Endothelial cell of umbilical vein (primary cell): ENCODE measurements at regions not wholly inside any gene's neighbourhood (a gene's known extent, or its start where the extent isn't known, plus 50 kb on each side); places are given as distances from the start of the nearest gene placed in this dataset.

ENCODE experiments used
- BruUV-seq: library from RNA; stranded (reverse); fragments of 400-500 nt; replicated peaks from 2 replicates; lab custom pipeline; 2021; lab: Mats Ljungman, UMichigan
- CTCF ChIA-PET: fragments of 300-600, 350-600 bp; sonication (Branson Sonifier 250); formaldehyde crosslinking; loops from one replicate; lab custom pipeline; 2021; ENCODE audit warnings: antibody characterized with exemption, inconsistent platforms; lab: Charles Lee
- POLR2A ChIA-PET: fragments of 300-600, 350-600 bp; sonication (Branson Sonifier 250); formaldehyde crosslinking; loops from one replicate; lab custom pipeline; 2021; ENCODE audit warnings: antibody characterized with exemption, inconsistent platforms; lab: Charles Lee
- DNase-seq: peaks from one replicate; pipeline ENCODE4 v3.0.0-alpha.2; 2011; ENCODE audit warnings: low read depth, low spot score
- FAIRE-seq: peaks from 2 replicates; lab custom pipeline; 2011; peaks lifted over from hg19 to GRCh38; lab: Jason Lieb, UNC
- H2AFZ ChIP-seq: 2 replicates; pipeline ENCODE4 v1.6.0; 2012; ENCODE audit warnings: low read depth, low read length, control low read depth, inconsistent platforms
- H3K27ac ChIP-seq: 2 replicates; pipeline ENCODE4 v1.5.1; 2011; ENCODE audit warnings: low read depth, mild to moderate bottlenecking, control low read depth, low read length, moderate library complexity; ENCODE audit not compliant: insufficient read depth
- H3K27me3 ChIP-seq, 2 experiments: 2 replicates each; pipeline versions ENCODE4 v1.6.0 to v1.6.1; 2011; ENCODE audit warnings: low read length in 2 of 2, mixed read lengths in 1 of 2; ENCODE audit not compliant: control insufficient read depth in 2 of 2, insufficient read depth in 2 of 2
- H3K36me3 ChIP-seq, 2 experiments: 2 replicates in 1 of 2; 3 replicates in 1 of 2; pipeline ENCODE4 v1.5.1; 2011; ENCODE audit warnings: low read length in 2 of 2, mild to moderate bottlenecking in 1 of 2, moderate library complexity in 1 of 2; ENCODE audit not compliant: control insufficient read depth in 2 of 2, insufficient read depth in 2 of 2; ENCODE audit errors: extremely low read depth in 1 of 2
- H3K4me1 ChIP-seq: 3 replicates; pipeline ENCODE4 v1.5.1; 2011; ENCODE audit warnings: mild to moderate bottlenecking, low read length; ENCODE audit not compliant: control insufficient read depth, insufficient read depth; ENCODE audit errors: extremely low read depth
- H3K4me2 ChIP-seq: 2 replicates; pipeline ENCODE4 v1.6.1; 2011; ENCODE audit warnings: low read length, control low read depth, mixed read lengths; ENCODE audit not compliant: insufficient read depth
- H3K4me3 ChIP-seq, 3 experiments: fragments of 200-600 bp in 1 of 3; sonication (generic), shearing (Covaris generic) in 1 of 3; replicated peaks in 1 of 3; 2 replicates each; pipeline ENCODE4 v1.5.1; 2011 to 2016; ENCODE audit warnings: control low read depth in 3 of 3, low read length in 3 of 3, mild to moderate bottlenecking in 2 of 3, inconsistent platforms in 1 of 3, low read depth in 1 of 3, moderate library complexity in 1 of 3; ENCODE audit not compliant: insufficient read depth in 1 of 3
- H3K79me2 ChIP-seq: 2 replicates; pipeline ENCODE4 v1.6.0; 2012; ENCODE audit warnings: low read length, inconsistent platforms; ENCODE audit not compliant: control insufficient read depth, insufficient read depth
- H3K9ac ChIP-seq: replicated peaks from 2 replicates; pipeline ENCODE3; 2011; ENCODE audit warnings: low read length, control low read depth; ENCODE audit not compliant: insufficient read depth; ENCODE audit errors: extremely low read depth
- H3K9me1 ChIP-seq: replicated peaks from 3 replicates; pipeline ENCODE4 v1.6.0; 2011; ENCODE audit warnings: mild to moderate bottlenecking, low read length; ENCODE audit not compliant: control insufficient read depth, insufficient read depth; ENCODE audit errors: extremely low read depth
- H3K9me3 ChIP-seq: replicated peaks from 2 replicates; pipeline ENCODE4 v1.5.1; 2012; ENCODE audit warnings: low read length, inconsistent platforms; ENCODE audit not compliant: control insufficient read depth, insufficient read depth
- H4K20me1 ChIP-seq: replicated peaks from 2 replicates; pipeline ENCODE3; 2011; ENCODE audit warnings: mild to moderate bottlenecking, low read length; ENCODE audit not compliant: control insufficient read depth, insufficient read depth; ENCODE audit errors: extremely low read depth
- EZH2 ChIP-seq: IDR thresholded peaks from 2 replicates; pipeline ENCODE4 v1.6.1; 2012; ENCODE audit warnings: borderline replicate concordance, low read depth, mild to moderate bottlenecking, moderate library complexity, low read length, inconsistent platforms; ENCODE audit not compliant: severe bottlenecking
- FOS ChIP-seq: IDR thresholded peaks from 2 replicates; pipeline ENCODE4 v1.6.1; 2011; ENCODE audit warnings: mild to moderate bottlenecking, low read length, moderate library complexity, borderline replicate concordance; ENCODE audit not compliant: insufficient read depth
- GATA2 ChIP-seq: IDR thresholded peaks from 2 replicates; pipeline ENCODE4 v1.7.0; 2011; ENCODE audit warnings: low read depth, mild to moderate bottlenecking, moderate library complexity, mixed read lengths, low read length; ENCODE audit not compliant: insufficient read length, insufficient read depth
- JUN ChIP-seq: IDR thresholded peaks from 2 replicates; pipeline ENCODE4 v1.6.1; 2011; ENCODE audit warnings: borderline replicate concordance, low read depth; ENCODE audit not compliant: insufficient read length, insufficient read depth
- MYC ChIP-seq: IDR thresholded peaks from one replicate; pipeline ENCODE4 v1.6.1; 2011; ENCODE audit warnings: mild to moderate bottlenecking, low read depth, low read length
- POLR2A ChIP-seq: IDR thresholded peaks from 2 replicates; pipeline ENCODE4 v1.6.1; 2012; ENCODE audit warnings: low read depth, mild to moderate bottlenecking, control low read depth, low read length
- POLR2AphosphoS5 ChIP-seq: IDR thresholded peaks from 2 replicates; pipeline ENCODE4 v1.6.1; 2012; ENCODE audit warnings: low read depth, mild to moderate bottlenecking, control low read depth, low read length, moderate library complexity; ENCODE audit not compliant: insufficient read depth
- dilution Hi-C: fragments of 300-500 bp; cut with MboI; formaldehyde crosslinking; loops from one replicate; pipeline ENCODE4 v1.15.0; 2019; ENCODE audit warnings: low sequenced_read_pairs; ENCODE audit not compliant: extremely low pct_ligation_motif_present
- intact Hi-C: fragments of 100-400 bp; cut with micrococcal nuclease; formaldehyde crosslinking; loops from one replicate; pipeline ENCODE4 v1.10.0; 2022
- TF ChIP-seq, protein P1 (sequence below): IDR thresholded peaks from 2 replicates; pipeline ENCODE4 v1.6.1; 2011; ENCODE audit not compliant: insufficient read depth, insufficient read length
- TF ChIP-seq, protein P2 (sequence below), 2 donors: IDR thresholded peaks; 1 replicate in 1 of 2; 2 replicates in 1 of 2; pipeline ENCODE4 v1.5.1; 2011; ENCODE audit warnings: low read length in 2 of 2, mild to moderate bottlenecking in 2 of 2, moderate library complexity in 2 of 2, control low read depth in 1 of 2, inconsistent platforms in 1 of 2, low read depth in 1 of 2; ENCODE audit not compliant: insufficient read depth in 1 of 2; ENCODE audit errors: extremely low read depth in 1 of 2

GRCh38 chr2:14923820-14924580, 291.5 kb downstream of the LRATD1 start:
- FAIRE-seq (no peak), DNase-seq (no peak)
- CTCF ChIA-PET, result no interaction called here
- Histone ChIP-seq H3K9me3 (no peaks in the 10 kb centered on the region), H3K4me2 (no peak overlapping the region), H3K9ac (no peak overlapping the region), H3K36me3 (no peaks in the 10 kb centered on the region), H3K4me3 (no peak overlapping the region), H3K9me1 (no peaks in the 10 kb centered on the region), H3K27me3 (no peaks in the 10 kb centered on the region), H2AFZ (no peak overlapping the region), H3K4me1 (no peaks in the 10 kb centered on the region), H3K27ac (no peak overlapping the region), H4K20me1 (no peaks in the 10 kb centered on the region), H3K79me2 (no peaks in the 10 kb centered on the region)
- intact Hi-C loops (no loop called here), dilution Hi-C loops (no loop called here)
- BruUV-seq, result no TSS peak
- TF ChIP-seq, protein P1, sequence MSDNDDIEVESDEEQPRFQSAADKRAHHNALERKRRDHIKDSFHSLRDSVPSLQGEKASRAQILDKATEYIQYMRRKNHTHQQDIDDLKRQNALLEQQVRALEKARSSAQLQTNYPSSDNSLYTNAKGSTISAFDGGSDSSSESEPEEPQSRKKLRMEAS, result no peak
- TF ChIP-seq MYC (no peak), POLR2A (no peak), POLR2AphosphoS5 (no peak), GATA2 (no peak), FOS (no peak), JUN (no peak), EZH2 (no peak)
- TF ChIP-seq, protein P2, sequence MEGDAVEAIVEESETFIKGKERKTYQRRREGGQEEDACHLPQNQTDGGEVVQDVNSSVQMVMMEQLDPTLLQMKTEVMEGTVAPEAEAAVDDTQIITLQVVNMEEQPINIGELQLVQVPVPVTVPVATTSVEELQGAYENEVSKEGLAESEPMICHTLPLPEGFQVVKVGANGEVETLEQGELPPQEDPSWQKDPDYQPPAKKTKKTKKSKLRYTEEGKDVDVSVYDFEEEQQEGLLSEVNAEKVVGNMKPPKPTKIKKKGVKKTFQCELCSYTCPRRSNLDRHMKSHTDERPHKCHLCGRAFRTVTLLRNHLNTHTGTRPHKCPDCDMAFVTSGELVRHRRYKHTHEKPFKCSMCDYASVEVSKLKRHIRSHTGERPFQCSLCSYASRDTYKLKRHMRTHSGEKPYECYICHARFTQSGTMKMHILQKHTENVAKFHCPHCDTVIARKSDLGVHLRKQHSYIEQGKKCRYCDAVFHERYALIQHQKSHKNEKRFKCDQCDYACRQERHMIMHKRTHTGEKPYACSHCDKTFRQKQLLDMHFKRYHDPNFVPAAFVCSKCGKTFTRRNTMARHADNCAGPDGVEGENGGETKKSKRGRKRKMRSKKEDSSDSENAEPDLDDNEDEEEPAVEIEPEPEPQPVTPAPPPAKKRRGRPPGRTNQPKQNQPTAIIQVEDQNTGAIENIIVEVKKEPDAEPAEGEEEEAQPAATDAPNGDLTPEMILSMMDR (IDR thresholded peaks at IDR 0.05; ENCODE audit: extremely low read depth in 1 of 2, insufficient read depth in 1 of 2, low read depth in 1 of 2, low read length in 2 of 2), result no peak
- POLR2A ChIA-PET, result no interaction called here
